Skeletal muscle satellite cell (primary cell): ENCODE measurements at regions not wholly inside any gene's neighbourhood (a gene's known extent, or its start where the extent isn't known, plus 50 kb on each side); places are given as distances from the start of the nearest gene placed in this dataset.

Experiments used
- H3K27me3 ChIP-seq: 2 replicates; pipeline ENCODE4 v1.7.0; 2013; ENCODE audit warnings: low read length; ENCODE audit not compliant: control insufficient read depth, insufficient read depth
- H3K36me3 ChIP-seq: 2 replicates; pipeline ENCODE4 v1.7.0; 2013; ENCODE audit warnings: mild to moderate bottlenecking, control low read depth, low read length; ENCODE audit not compliant: insufficient read depth
- H3K4me1 ChIP-seq: 2 replicates; pipeline ENCODE4 v1.7.0; 2013; ENCODE audit warnings: low read length; ENCODE audit not compliant: control insufficient read depth, insufficient read depth
- H3K4me2 ChIP-seq: 2 replicates; pipeline ENCODE4 v1.7.0; 2013; ENCODE audit warnings: mild to moderate bottlenecking, low read length
- H3K4me3 ChIP-seq: 2 replicates; pipeline ENCODE4 v1.7.0; 2013; ENCODE audit warnings: low read length
- H3K9ac ChIP-seq: 2 replicates; pipeline ENCODE4 v1.7.0; 2013; ENCODE audit warnings: mild to moderate bottlenecking, low read depth, low read length, moderate library complexity
- H3K9me3 ChIP-seq: replicated peaks from 2 replicates; pipeline ENCODE4 v1.7.0; 2013; ENCODE audit warnings: mild to moderate bottlenecking, control low read depth, low read length

DNA sequence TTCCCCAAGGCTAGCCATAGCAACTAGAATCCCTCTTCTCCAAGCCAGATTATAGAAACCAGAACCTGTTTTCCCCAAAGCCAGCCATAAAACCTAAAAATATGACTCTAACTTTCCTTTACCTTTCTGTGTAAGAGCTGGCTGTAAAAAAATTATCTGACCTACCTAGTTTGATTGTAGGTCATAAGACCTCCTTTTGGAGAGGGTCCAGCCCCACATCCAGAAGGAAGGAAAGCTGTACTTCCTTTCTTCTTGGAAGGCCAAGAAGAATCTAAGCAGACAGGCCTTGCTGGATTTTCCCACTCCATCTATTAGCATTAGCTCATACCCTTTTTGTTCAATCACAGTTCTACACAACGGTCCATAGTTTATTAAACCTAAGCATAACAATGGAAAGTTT lies 1006.3 kb downstream of the SORCS3 start:
- H3K9me3 ChIP-seq = no peaks in the 10 kb centered on the region
- H3K9ac ChIP-seq = no peak overlapping the region
- H3K4me3 ChIP-seq = no peak overlapping the region
- H3K27me3 ChIP-seq = no peaks in the 10 kb centered on the region
- H3K4me1 ChIP-seq = no peaks in the 10 kb centered on the region
- H3K36me3 ChIP-seq = no peaks in the 10 kb centered on the region
- H3K4me2 ChIP-seq = no peak overlapping the region

DNA sequence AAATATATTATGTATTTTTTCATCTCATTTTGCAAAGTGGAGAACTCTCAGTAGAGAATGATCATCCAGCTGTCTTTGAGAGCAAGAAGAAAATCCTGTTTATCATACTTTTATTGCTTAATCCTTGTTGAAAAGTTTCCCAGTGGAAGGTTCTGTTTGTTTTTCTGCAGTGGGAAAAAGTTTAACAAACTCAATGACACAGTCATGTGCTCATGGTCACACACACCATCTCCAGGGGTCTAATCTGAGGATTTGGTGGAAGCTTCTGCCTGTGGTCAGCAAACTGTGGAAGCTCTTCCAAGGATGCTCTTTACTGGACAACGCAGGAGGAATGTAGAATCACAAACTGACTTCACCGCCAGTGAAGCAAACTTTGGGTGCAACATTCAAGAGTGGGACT lies 1003.9 kb downstream of the SORCS3 start:
- no peaks in the 10 kb centered on the region for H3K27me3 ChIP-seq
- no peak overlapping the region for H3K4me2 ChIP-seq
- H3K36me3 ChIP-seq = no peaks in the 10 kb centered on the region
- no peak overlapping the region for H3K4me3 ChIP-seq
- no peak overlapping the region for H3K9ac ChIP-seq
- no peaks in the 10 kb centered on the region for H3K9me3 ChIP-seq
- no peaks in the 10 kb centered on the region for H3K4me1 ChIP-seq

DNA sequence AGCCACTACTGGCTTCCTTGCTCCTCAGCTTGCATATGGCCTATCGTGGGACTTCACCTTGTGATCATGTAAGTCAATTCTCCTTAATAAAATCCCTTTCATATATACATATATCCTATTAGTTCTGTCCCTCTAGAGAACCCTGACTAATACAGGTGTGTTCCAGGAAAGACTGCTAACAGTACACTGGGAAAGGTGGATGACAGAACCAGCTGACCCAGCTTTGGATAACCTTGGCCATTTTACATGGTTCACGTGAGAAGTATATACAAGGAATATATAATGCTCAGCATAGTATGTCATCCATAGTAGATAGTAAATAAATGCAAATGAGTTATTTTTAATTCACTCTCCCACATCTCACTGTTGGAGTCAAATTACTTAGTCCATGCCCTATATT lies 1003.5 kb downstream of the SORCS3 start:
- Histone ChIP-seq H3K4me2 (no peak overlapping the region), H3K9me3 (no peaks in the 10 kb centered on the region), H3K4me1 (no peaks in the 10 kb centered on the region), H3K36me3 (no peaks in the 10 kb centered on the region), H3K9ac (no peak overlapping the region), H3K4me3 (no peak overlapping the region), H3K27me3 (no peaks in the 10 kb centered on the region)

DNA sequence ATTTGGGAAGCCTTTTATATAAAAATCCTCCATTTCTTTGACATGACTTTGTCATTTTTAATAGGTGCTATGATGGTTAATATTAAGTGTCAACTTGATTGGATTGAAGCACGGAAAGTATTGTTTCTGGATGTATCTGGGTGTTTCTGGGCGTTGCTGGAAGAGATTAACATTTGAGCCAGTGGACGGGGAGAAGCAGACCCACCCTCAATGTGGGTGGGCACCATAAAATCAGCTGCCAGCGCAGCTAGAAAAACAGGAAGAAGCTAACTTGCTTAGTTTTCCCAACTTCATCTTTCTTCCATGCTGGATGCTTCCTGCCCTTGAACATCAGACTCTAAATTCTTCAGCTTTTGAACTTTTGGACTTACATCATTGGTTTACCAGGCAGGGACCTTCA lies 1003.0 kb downstream of the SORCS3 start:
- H3K4me1 ChIP-seq = no peaks in the 10 kb centered on the region
- H3K4me3 ChIP-seq = no peak overlapping the region
- H3K9ac ChIP-seq = no peak overlapping the region
- no peaks in the 10 kb centered on the region for H3K36me3 ChIP-seq
- no peaks in the 10 kb centered on the region for H3K27me3 ChIP-seq
- no peak overlapping the region for H3K4me2 ChIP-seq
- no peaks in the 10 kb centered on the region for H3K9me3 ChIP-seq

DNA sequence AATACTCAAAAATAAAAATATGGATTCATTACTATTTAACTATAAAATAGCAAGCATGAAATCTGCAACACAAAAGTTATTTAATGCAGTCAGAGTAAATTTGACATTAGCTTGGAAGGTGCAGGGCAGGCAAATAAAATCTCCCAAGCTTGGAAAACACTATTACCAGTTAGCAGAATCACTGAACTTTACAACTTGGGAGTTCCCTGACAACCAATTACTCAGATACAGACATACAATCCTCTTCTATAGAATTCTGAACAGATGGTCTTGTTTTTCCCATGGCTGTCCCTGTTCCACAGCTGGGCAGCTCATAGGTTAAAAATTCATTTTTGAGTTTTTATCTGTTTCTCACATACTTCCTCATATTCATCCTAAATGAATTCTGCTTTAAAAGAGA lies 1002.6 kb downstream of the SORCS3 start:
- Histone ChIP-seq H3K9ac (no peak overlapping the region), H3K4me1 (no peaks in the 10 kb centered on the region), H3K4me3 (no peak overlapping the region), H3K9me3 (no peaks in the 10 kb centered on the region), H3K4me2 (no peak overlapping the region), H3K27me3 (no peaks in the 10 kb centered on the region), H3K36me3 (no peaks in the 10 kb centered on the region)

GRCh38 chr10:105634281-105634680 lies 993.2 kb downstream of the SORCS3 start:
- no peaks in the 10 kb centered on the region for H3K9me3 ChIP-seq
- H3K4me1 ChIP-seq = no peaks in the 10 kb centered on the region
- H3K4me2 ChIP-seq = no peak overlapping the region
- no peak overlapping the region for H3K9ac ChIP-seq
- no peaks in the 10 kb centered on the region for H3K36me3 ChIP-seq
- no peak overlapping the region for H3K4me3 ChIP-seq
- H3K27me3 ChIP-seq = no peaks in the 10 kb centered on the region

- no peak overlapping the region for H3K9ac ChIP-seq
- H3K9me3 ChIP-seq = peaks cover 3% of the 10 kb centered on the region
- H3K4me3 ChIP-seq = no peak overlapping the region
- no peaks in the 10 kb centered on the region for H3K27me3 ChIP-seq
- H3K4me1 ChIP-seq = no peaks in the 10 kb centered on the region
- no peak overlapping the region for H3K4me2 ChIP-seq
- H3K36me3 ChIP-seq = no peaks in the 10 kb centered on the region
Measured at GRCh38 chr10:105615715-105616365, 974.8 kb downstream of the SORCS3 start.

GRCh38 chr10:105611244-105611798 lies 970.2 kb downstream of the SORCS3 start:
- Histone ChIP-seq H3K4me2 (no peak overlapping the region), H3K4me3 (no peak overlapping the region), H3K9ac (no peak overlapping the region), H3K4me1 (no peaks in the 10 kb centered on the region), H3K9me3 (no peaks in the 10 kb centered on the region), H3K27me3 (no peaks in the 10 kb centered on the region), H3K36me3 (no peaks in the 10 kb centered on the region)

- Histone ChIP-seq H3K9me3 (no peaks in the 10 kb centered on the region), H3K36me3 (no peaks in the 10 kb centered on the region), H3K4me2 (no peak overlapping the region), H3K27me3 (no peaks in the 10 kb centered on the region), H3K4me3 (no peak overlapping the region), H3K4me1 (no peaks in the 10 kb centered on the region), H3K9ac (no peak overlapping the region)
Measured at GRCh38 chr10:105609451-105609850, 968.4 kb downstream of the SORCS3 start.

- H3K27me3 ChIP-seq = no peaks in the 10 kb centered on the region
- H3K9ac ChIP-seq = no peak overlapping the region
- no peaks in the 10 kb centered on the region for H3K36me3 ChIP-seq
- H3K4me3 ChIP-seq = no peak overlapping the region
- H3K4me2 ChIP-seq = no peak overlapping the region
- no peaks in the 10 kb centered on the region for H3K9me3 ChIP-seq
- H3K4me1 ChIP-seq = no peaks in the 10 kb centered on the region
Measured at GRCh38 chr10:105605918-105606317, 964.8 kb downstream of the SORCS3 start.

DNA sequence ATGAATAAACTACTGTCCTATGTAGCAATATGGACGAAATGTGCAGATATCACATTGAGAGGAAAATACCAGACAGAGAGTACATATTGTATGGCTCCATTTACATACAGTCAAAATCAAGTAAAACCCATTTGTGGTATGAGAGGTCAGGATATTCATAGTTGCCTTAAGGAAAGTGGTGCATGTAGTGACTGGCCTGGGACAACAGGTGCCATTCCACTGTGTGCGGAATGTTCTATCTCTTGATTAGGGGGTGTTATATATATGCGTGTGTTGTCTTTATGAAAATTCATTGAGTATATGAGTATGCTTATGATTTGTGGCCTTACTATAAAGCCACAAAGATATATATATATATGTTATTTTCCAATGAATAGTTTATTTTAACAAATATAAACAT lies 964.0 kb downstream of the SORCS3 start:
- H3K4me2 ChIP-seq = no peak overlapping the region

DNA sequence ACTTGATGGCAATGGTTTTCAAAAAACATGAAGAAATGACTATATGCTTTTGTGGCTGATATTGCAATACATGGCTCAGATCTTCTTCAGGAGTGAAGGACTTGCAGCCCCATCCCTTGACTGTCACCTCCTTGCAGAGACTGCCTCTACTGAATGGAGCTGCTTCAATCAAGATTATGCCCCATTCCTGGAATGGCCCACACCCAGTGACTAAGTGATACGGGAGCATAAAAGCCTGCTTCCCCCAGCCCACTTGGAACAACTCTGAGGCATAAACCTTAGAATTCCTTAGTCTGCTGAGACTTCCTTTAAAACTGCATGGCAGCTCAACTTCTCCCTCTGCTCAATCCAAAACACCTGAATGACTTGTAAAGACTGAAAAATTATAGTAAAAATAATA lies 957.1 kb downstream of the SORCS3 start:
- Histone ChIP-seq H3K4me1 (no peaks in the 10 kb centered on the region), H3K4me3 (no peak overlapping the region), H3K9ac (no peak overlapping the region), H3K36me3 (no peaks in the 10 kb centered on the region), H3K27me3 (no peaks in the 10 kb centered on the region), H3K9me3 (no peaks in the 10 kb centered on the region), H3K4me2 (no peak overlapping the region)

More for the DNA sequence above, 964.0 kb downstream of the SORCS3 start:
- Histone ChIP-seq H3K9me3 (no peaks in the 10 kb centered on the region), H3K9ac (no peak overlapping the region), H3K36me3 (no peaks in the 10 kb centered on the region), H3K4me1 (no peaks in the 10 kb centered on the region), H3K4me3 (no peak overlapping the region), H3K27me3 (no peaks in the 10 kb centered on the region)
